H9 (cell line): ENCODE measurements at regions not wholly inside any gene's neighbourhood (a gene's known extent, or its start where the extent isn't known, plus 50 kb on each side); places are given as distances from the start of the nearest gene placed in this dataset.

ENCODE experiments used
- DNase-seq: peaks from one replicate; pipeline ENCODE4 v3.0.0-alpha.2; 2017
- H2AFZ ChIP-seq: one replicate; pipeline ENCODE4 v1.6.1; 2013; ENCODE audit warnings: mild to moderate bottlenecking, low read length, control low read depth, moderate library complexity
- H2AK5ac ChIP-seq: 2 replicates; pipeline ENCODE4 v1.6.1; 2013; ENCODE audit warnings: low read length, control low read depth, mixed read lengths; ENCODE audit not compliant: insufficient read length
- H2BK120ac ChIP-seq: one replicate; pipeline ENCODE4 v1.6.1; 2013; ENCODE audit warnings: low read depth, mild to moderate bottlenecking, low read length, control low read depth, inconsistent platforms; ENCODE audit not compliant: poor library complexity, severe bottlenecking
- H2BK12ac ChIP-seq: 2 replicates; pipeline ENCODE4 v1.6.1; 2013; ENCODE audit warnings: low read length, control low read depth, mixed read lengths, low read depth; ENCODE audit not compliant: insufficient read length
- H2BK15ac ChIP-seq: 2 replicates; pipeline ENCODE4 v1.6.1; 2013; ENCODE audit warnings: low read depth, low read length, control low read depth
- H2BK20ac ChIP-seq: one replicate; pipeline ENCODE4 v1.6.1; 2013; ENCODE audit warnings: low read depth, mild to moderate bottlenecking, low read length, control low read depth, inconsistent platforms; ENCODE audit not compliant: poor library complexity, severe bottlenecking
- H2BK5ac ChIP-seq: 2 replicates; pipeline ENCODE4 v1.6.1; 2013; ENCODE audit warnings: low read length, control low read depth, mixed read lengths; ENCODE audit not compliant: insufficient read length
- H3K14ac ChIP-seq: 2 replicates; pipeline ENCODE4 v1.6.1; 2013; ENCODE audit warnings: low read length, control low read depth; ENCODE audit not compliant: insufficient read depth
- H3K18ac ChIP-seq: 2 replicates; pipeline ENCODE4 v1.6.1; 2013; ENCODE audit warnings: low read depth, mild to moderate bottlenecking, mixed read lengths, low read length, control low read depth; ENCODE audit not compliant: insufficient read length
- H3K23ac ChIP-seq: 2 replicates; pipeline ENCODE4 v1.6.1; 2013; ENCODE audit warnings: low read length, control low read depth, mixed read lengths, low read depth; ENCODE audit not compliant: insufficient read length
- H3K23me2 ChIP-seq: 2 replicates; pipeline ENCODE4 v1.6.1; 2013; ENCODE audit warnings: low read depth, mild to moderate bottlenecking, mixed read lengths, low read length, control low read depth; ENCODE audit not compliant: insufficient read length, poor library complexity, severe bottlenecking
- H3K27ac ChIP-seq: 2 replicates; pipeline ENCODE4 v1.5.1; 2013; ENCODE audit warnings: low read length, control low read depth, mixed read lengths, low read depth; ENCODE audit not compliant: insufficient read length
- H3K27me3 ChIP-seq: 2 replicates; pipeline ENCODE4 v1.6.1; 2013; ENCODE audit warnings: low read length, control low read depth, inconsistent platforms; ENCODE audit not compliant: insufficient read depth
- H3K4ac ChIP-seq: 2 replicates; pipeline ENCODE4 v1.6.1; 2013; ENCODE audit warnings: low read depth, mild to moderate bottlenecking, control low read depth, inconsistent platforms, low read length, moderate library complexity
- H3K4me1 ChIP-seq: 2 replicates; pipeline ENCODE4 v1.6.1; 2013; ENCODE audit warnings: low read length, control low read depth, inconsistent platforms; ENCODE audit not compliant: insufficient read depth
- H3K4me2 ChIP-seq: 2 replicates; pipeline ENCODE4 v1.6.1; 2013; ENCODE audit warnings: low read length, control low read depth, mixed read lengths; ENCODE audit not compliant: insufficient read length, insufficient read depth
- H3K56ac ChIP-seq: 2 replicates; pipeline ENCODE4 v1.6.1; 2013; ENCODE audit warnings: low read depth, mild to moderate bottlenecking, mixed read lengths, low read length, control low read depth; ENCODE audit not compliant: insufficient read length
- H3K79me1 ChIP-seq: 2 replicates; pipeline ENCODE4 v1.6.1; 2013; ENCODE audit warnings: low read depth, mild to moderate bottlenecking, moderate library complexity, low read length, control low read depth, inconsistent platforms; ENCODE audit not compliant: insufficient read depth, poor library complexity, severe bottlenecking
- H3K79me2 ChIP-seq: 2 replicates; pipeline ENCODE4 v1.6.1; 2013; ENCODE audit warnings: low read length, control low read depth, inconsistent platforms; ENCODE audit not compliant: insufficient read depth
- H3K9ac ChIP-seq: 2 replicates; pipeline ENCODE4 v1.6.1; 2013; ENCODE audit warnings: low read length, control low read depth, mixed read lengths; ENCODE audit not compliant: insufficient read length; ENCODE audit errors: extremely low read depth
- H3K9me3 ChIP-seq: one replicate; pipeline ENCODE4 v1.6.1; 2013; ENCODE audit warnings: low read depth, low read length, inconsistent platforms; ENCODE audit not compliant: control insufficient read depth
- H3T11ph ChIP-seq: one replicate; pipeline ENCODE4 v1.6.1; 2013; ENCODE audit warnings: mild to moderate bottlenecking, low read length, control low read depth, inconsistent platforms
- H4K20me1 ChIP-seq: one replicate; pipeline ENCODE4 v1.6.1; 2013; ENCODE audit not compliant: control insufficient read depth, insufficient read length, insufficient read depth
- H4K5ac ChIP-seq: 2 replicates; pipeline ENCODE4 v1.6.1; 2013; ENCODE audit warnings: low read depth, mild to moderate bottlenecking, mixed read lengths, low read length, control low read depth; ENCODE audit not compliant: insufficient read length
- H4K8ac ChIP-seq: replicated peaks from 2 replicates; pipeline ENCODE4 v1.6.1; 2013; ENCODE audit warnings: low read length, control low read depth, mixed read lengths, low read depth; ENCODE audit not compliant: insufficient read length
- H4K91ac ChIP-seq: 2 replicates; pipeline ENCODE4 v1.6.1; 2013; ENCODE audit warnings: low read depth, mild to moderate bottlenecking, moderate library complexity, mixed read lengths, low read length, control low read depth; ENCODE audit not compliant: insufficient read length
- H3K27ac Mint-ChIP-seq, 3 experiments: 2 replicates in 2 of 3; 3 replicates in 1 of 3; pipeline ENCODE4 v1.8.0; 2020 to 2021; ENCODE audit warnings: mixed read lengths in 3 of 3, mild to moderate bottlenecking in 1 of 3, moderate library complexity in 1 of 3
- H3K27me3 Mint-ChIP-seq: 2 replicates; pipeline ENCODE4 v1.8.0; 2021; ENCODE audit warnings: low read depth, mild to moderate bottlenecking, moderate library complexity, mixed read lengths
- H3K36me3 Mint-ChIP-seq, 3 experiments: 2 replicates in 2 of 3; 3 replicates in 1 of 3; pipeline ENCODE4 v1.8.0; 2020 to 2021; ENCODE audit warnings: low read depth in 3 of 3, mixed read lengths in 3 of 3; ENCODE audit not compliant: insufficient read depth in 1 of 3
- H3K4me1 Mint-ChIP-seq, 2 experiments: 2 replicates each; pipeline ENCODE4 v1.8.0; 2020; ENCODE audit warnings: mixed read lengths in 2 of 2
- H3K4me3 Mint-ChIP-seq, 2 experiments: 2 replicates in 1 of 2; 3 replicates in 1 of 2; pipeline ENCODE4 v1.8.0; 2020 to 2021; ENCODE audit warnings: mild to moderate bottlenecking in 2 of 2, mixed read lengths in 2 of 2, moderate library complexity in 1 of 2
- H3K9me3 Mint-ChIP-seq, 2 experiments: 2 replicates in 1 of 2; 3 replicates in 1 of 2; pipeline ENCODE4 v1.8.0; 2020; ENCODE audit warnings: mild to moderate bottlenecking in 2 of 2, mixed read lengths in 2 of 2, moderate library complexity in 1 of 2
- WGBS: extraction: QIAGEN DNeasy Blood & Tissue Kit; methylation state at CpG from one replicate; pipeline ENCODE4 v1.1.7; 2013; ENCODE audit warnings: missing lambda C conversion rate, low lambda C conversion rate, mixed read lengths; ENCODE audit not compliant: insufficient read length; ENCODE audit errors: extremely low coverage; 5-methylcytosine and 5-hydroxymethylcytosine counted together
- TF ChIP-seq, protein P1 (sequence below): fragments of 200-600 bp; sonication (generic); conservative IDR thresholded peaks from 3 replicates; pipeline ENCODE4 v1.8.0; 2021; ENCODE audit warnings: antibody characterized with exemption, mild to moderate bottlenecking

DNA sequence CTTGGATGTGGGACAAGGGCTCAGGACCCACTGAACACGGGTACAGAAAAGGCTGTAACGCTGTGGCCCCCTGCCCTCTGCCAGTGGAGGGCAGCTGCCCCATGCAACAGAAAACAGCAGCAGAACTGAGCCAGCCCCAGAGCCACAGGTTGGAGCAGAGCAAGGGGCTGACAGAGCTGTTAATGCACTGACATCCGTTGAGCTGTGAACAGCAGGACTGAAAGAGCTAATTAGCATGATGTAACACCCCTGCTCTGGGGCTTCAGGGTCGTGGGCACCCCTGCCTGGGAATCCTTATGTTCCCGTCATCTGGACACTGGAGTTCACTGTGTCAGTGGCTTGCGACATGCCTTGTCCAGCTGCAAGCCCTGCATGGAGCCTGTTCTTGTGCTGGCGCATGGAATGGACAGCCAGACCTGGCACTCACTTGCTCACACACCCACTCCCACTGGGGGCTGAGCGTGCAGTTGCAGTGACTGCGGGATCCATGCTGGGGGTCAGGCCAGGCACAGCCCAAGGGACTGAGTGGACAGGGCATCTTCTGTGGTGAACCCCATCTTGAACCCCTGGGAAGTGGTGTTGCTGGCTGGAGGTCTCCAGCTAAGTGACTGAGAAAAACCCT, 293.7 kb downstream of the DNAJB9 start:
- no peak overlapping the region for H3K18ac ChIP-seq
- no peak overlapping the region for H4K8ac ChIP-seq
- H4K91ac ChIP-seq = no peak overlapping the region
- WGBS = no CpG with 5 or more reads among the region's 9 CpGs
- no peak overlapping the region for H3K14ac ChIP-seq
- H2BK5ac ChIP-seq = no peak overlapping the region
- H3K27ac ChIP-seq = no peak overlapping the region
- H2BK20ac ChIP-seq = no peak overlapping the region
- H3K4me1 ChIP-seq = no peaks in the 10 kb centered on the region
- no peak overlapping the region for H2BK120ac ChIP-seq
- no peaks in the 10 kb centered on the region for H3K27me3 Mint-ChIP-seq
- TF ChIP-seq, protein P1, sequence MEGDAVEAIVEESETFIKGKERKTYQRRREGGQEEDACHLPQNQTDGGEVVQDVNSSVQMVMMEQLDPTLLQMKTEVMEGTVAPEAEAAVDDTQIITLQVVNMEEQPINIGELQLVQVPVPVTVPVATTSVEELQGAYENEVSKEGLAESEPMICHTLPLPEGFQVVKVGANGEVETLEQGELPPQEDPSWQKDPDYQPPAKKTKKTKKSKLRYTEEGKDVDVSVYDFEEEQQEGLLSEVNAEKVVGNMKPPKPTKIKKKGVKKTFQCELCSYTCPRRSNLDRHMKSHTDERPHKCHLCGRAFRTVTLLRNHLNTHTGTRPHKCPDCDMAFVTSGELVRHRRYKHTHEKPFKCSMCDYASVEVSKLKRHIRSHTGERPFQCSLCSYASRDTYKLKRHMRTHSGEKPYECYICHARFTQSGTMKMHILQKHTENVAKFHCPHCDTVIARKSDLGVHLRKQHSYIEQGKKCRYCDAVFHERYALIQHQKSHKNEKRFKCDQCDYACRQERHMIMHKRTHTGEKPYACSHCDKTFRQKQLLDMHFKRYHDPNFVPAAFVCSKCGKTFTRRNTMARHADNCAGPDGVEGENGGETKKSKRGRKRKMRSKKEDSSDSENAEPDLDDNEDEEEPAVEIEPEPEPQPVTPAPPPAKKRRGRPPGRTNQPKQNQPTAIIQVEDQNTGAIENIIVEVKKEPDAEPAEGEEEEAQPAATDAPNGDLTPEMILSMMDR = no peak
- H3K79me1 ChIP-seq = no peaks in the 10 kb centered on the region
- no peaks in the 10 kb centered on the region for H3K79me2 ChIP-seq
- no peak overlapping the region for H4K5ac ChIP-seq
- no peaks in the 10 kb centered on the region for H3K23me2 ChIP-seq
- H3K4me3 Mint-ChIP-seq = no peak overlapping the region; a peak in 1 of 5 replicates
- no peak for DNase-seq
- H3T11ph ChIP-seq = no peak overlapping the region
- H3K4ac ChIP-seq = no peak overlapping the region
- H3K27me3 ChIP-seq = no peaks in the 10 kb centered on the region
- H3K56ac ChIP-seq = no peak overlapping the region
- H3K23ac ChIP-seq = no peak overlapping the region
- no peaks in the 10 kb centered on the region for H3K4me1 Mint-ChIP-seq
- no peak overlapping the region for H3K27ac Mint-ChIP-seq
- no peak overlapping the region for H2BK15ac ChIP-seq
- no peaks in the 10 kb centered on the region for H4K20me1 ChIP-seq
- H2AK5ac ChIP-seq = no peak overlapping the region
- no peak overlapping the region for H2AFZ ChIP-seq
- H3K4me2 ChIP-seq = no peak overlapping the region
- H3K9ac ChIP-seq = no peak overlapping the region
- H3K9me3 ChIP-seq = peaks cover 6% of the 10 kb centered on the region
- peaks cover 7% of the 10 kb centered on the region in 2 experiments for H3K9me3 Mint-ChIP-seq
- H3K36me3 Mint-ChIP-seq = peaks cover 1 to 9% (median 5%) of the 10 kb centered on the region in 3 experiments; a peak in 6 of 7 replicates
- no peak overlapping the region for H2BK12ac ChIP-seq
